CD4-positive, CD25-positive, alpha-beta regulatory T cell (primary cell): ENCODE measurements at regions not wholly inside any gene's neighbourhood (a gene's known extent, or its start where the extent isn't known, plus 50 kb on each side); places are given as distances from the start of the nearest gene placed in this dataset.

ENCODE experiments used
- ATAC-seq, 2 donors: fragments of 150-1000 bp; cut with Tn5 transposase; one replicate each; pipeline ENCODE4 v1.10.0; 2021; ENCODE audit warnings: low read depth in 2 of 2, moderate number of reproducible peaks in 2 of 2, moderate library complexity in 1 of 2
- DNase-seq, 3 donors: peaks; one replicate each; pipeline versions ENCODE4 v3.0.0 to v3.0.0-alpha.2; 2012 to 2022; ENCODE audit warnings: mixed read lengths in 1 of 3
- H3K27ac ChIP-seq: one replicate; pipeline ENCODE4 v1.7.0; 2013; ENCODE audit warnings: mild to moderate bottlenecking, low read length; ENCODE audit not compliant: insufficient read depth, poor library complexity, severe bottlenecking
- H3K27me3 ChIP-seq: one replicate; pipeline ENCODE4 v1.7.0; 2013; ENCODE audit warnings: low read length; ENCODE audit not compliant: control insufficient read depth, insufficient read depth
- H3K36me3 ChIP-seq: one replicate; pipeline ENCODE4 v1.7.0; 2013; ENCODE audit warnings: mild to moderate bottlenecking, low read length, moderate library complexity; ENCODE audit not compliant: control insufficient read depth, insufficient read depth
- H3K4me1 ChIP-seq: 2 replicates; pipeline ENCODE4 v1.7.0; 2013; ENCODE audit warnings: mild to moderate bottlenecking, low read length; ENCODE audit not compliant: insufficient read depth, control insufficient read depth, poor library complexity, severe bottlenecking
- H3K4me3 ChIP-seq: one replicate; pipeline ENCODE4 v1.7.0; 2013; ENCODE audit warnings: low read depth, mild to moderate bottlenecking, low read length, moderate library complexity
- H3K9me3 ChIP-seq, 2 experiments: 1 replicate in 1 of 2; 2 replicates in 1 of 2; pipeline ENCODE4 v1.7.0; 2013; ENCODE audit warnings: low read length in 2 of 2, mild to moderate bottlenecking in 1 of 2, moderate library complexity in 1 of 2; ENCODE audit not compliant: control insufficient read depth in 2 of 2
- H3K27ac Mint-ChIP-seq, 3 donors: one replicate each; pipeline ENCODE4 v1.8.0; 2020 to 2022; ENCODE audit warnings: mild to moderate bottlenecking in 3 of 3, mixed read lengths in 3 of 3, moderate library complexity in 2 of 3
- H3K27me3 Mint-ChIP-seq: one replicate; pipeline ENCODE4 v1.8.0; 2022; ENCODE audit warnings: mild to moderate bottlenecking, mixed read lengths
- H3K36me3 Mint-ChIP-seq: one replicate; pipeline ENCODE4 v1.8.0; 2020; ENCODE audit warnings: mixed read lengths
- H3K4me1 Mint-ChIP-seq, 4 donors: one replicate each; pipeline ENCODE4 v1.8.0; 2020 to 2022; ENCODE audit warnings: mixed read lengths in 4 of 4, mild to moderate bottlenecking in 1 of 4
- H3K4me3 Mint-ChIP-seq, 4 donors: one replicate each; pipeline ENCODE4 v1.8.0; 2020 to 2022; ENCODE audit warnings: mild to moderate bottlenecking in 4 of 4, mixed read lengths in 4 of 4, moderate library complexity in 3 of 4
- H3K9me3 Mint-ChIP-seq, 7 donors: one replicate each; pipeline ENCODE4 v1.8.0; 2020 to 2022; ENCODE audit warnings: mixed read lengths in 7 of 7, mild to moderate bottlenecking in 3 of 7, moderate library complexity in 2 of 7

GRCh38 chr18:60493066-60493465 is 120.5 kb upstream of the MC4R start:
- DNase-seq, result no peak
- H3K4me1 Mint-ChIP-seq, result no peaks in the 10 kb centered on the region
- H3K36me3 Mint-ChIP-seq, result no peaks in the 10 kb centered on the region
- no peaks in the 10 kb centered on the region for H3K36me3 ChIP-seq
- no peak overlapping the region for H3K4me3 Mint-ChIP-seq
- H3K4me3 ChIP-seq, result no peak overlapping the region
- H3K27me3 ChIP-seq, result no peaks in the 10 kb centered on the region
- H3K9me3 Mint-ChIP-seq, result peaks cover 0 to 7% (median 2%) of the 10 kb centered on the region in 7 donors
- no peaks in the 10 kb centered on the region for H3K9me3 ChIP-seq
- no peaks in the 10 kb centered on the region for H3K27me3 Mint-ChIP-seq
- H3K4me1 ChIP-seq, result no peaks in the 10 kb centered on the region
- ATAC-seq, result no peak
- H3K27ac ChIP-seq, result no peak overlapping the region
- no peak overlapping the region for H3K27ac Mint-ChIP-seq

DNA sequence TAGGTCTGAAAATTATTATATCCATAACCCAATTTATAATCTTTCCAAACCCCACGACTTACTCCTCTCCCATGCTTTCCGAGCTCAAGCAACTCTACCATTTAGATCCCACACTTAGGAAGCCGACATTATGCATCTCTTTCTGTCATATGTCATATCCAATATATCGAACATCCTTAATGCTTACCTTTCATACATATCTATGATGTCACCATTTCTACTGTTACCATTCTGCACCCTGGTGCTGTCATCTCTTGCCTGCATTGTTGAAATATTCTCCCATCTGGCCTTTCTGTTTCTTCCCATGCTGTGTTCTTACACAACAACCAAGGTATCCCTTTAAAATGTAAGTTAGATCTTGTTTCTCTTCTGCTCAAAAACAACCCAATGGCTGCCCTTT is 127.1 kb upstream of the MC4R start:
- peaks cover 0 to 4% (median 2%) of the 10 kb centered on the region in 7 donors for H3K9me3 Mint-ChIP-seq

DNA sequence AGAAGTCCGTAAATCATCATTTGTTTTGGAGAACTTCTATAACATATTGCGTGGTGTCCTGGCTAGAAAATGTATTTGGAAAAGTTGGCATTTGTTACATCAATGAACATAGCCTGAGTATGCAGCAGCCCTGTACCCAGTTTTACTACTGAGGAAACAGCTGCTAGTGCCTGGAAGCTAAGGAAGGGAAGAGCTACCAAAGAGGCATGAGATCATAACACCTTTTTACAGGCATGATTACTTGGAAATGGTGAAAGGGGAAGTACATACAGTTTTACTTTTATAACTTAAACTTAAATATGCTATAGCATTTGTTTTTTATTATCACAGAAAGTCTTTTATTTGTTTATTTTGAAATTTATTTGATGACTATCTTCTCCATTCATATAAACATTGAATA is 128.4 kb upstream of the MC4R start:
- no peaks in the 10 kb centered on the region for H3K9me3 ChIP-seq
- DNase-seq (no peak), ATAC-seq (no peak)
- no peaks in the 10 kb centered on the region for H3K36me3 ChIP-seq
- H3K4me3 ChIP-seq, result no peak overlapping the region
- Mint-ChIP-seq H3K27ac (no peak overlapping the region), H3K27me3 (peaks cover 5% of the 10 kb centered on the region), H3K9me3 (peaks cover 0 to 4% (median 1%) of the 10 kb centered on the region in 7 donors), H3K36me3 (no peaks in the 10 kb centered on the region), H3K4me1 (no peaks in the 10 kb centered on the region), H3K4me3 (no peak overlapping the region)
- H3K4me1 ChIP-seq, result no peaks in the 10 kb centered on the region
- no peaks in the 10 kb centered on the region for H3K27me3 ChIP-seq
- no peak overlapping the region for H3K27ac ChIP-seq

More for the DNA sequence above, 127.1 kb upstream of the MC4R start:
- Mint-ChIP-seq H3K27me3 (no peaks in the 10 kb centered on the region), H3K27ac (no peak overlapping the region), H3K36me3 (no peaks in the 10 kb centered on the region), H3K4me1 (no peaks in the 10 kb centered on the region), H3K4me3 (no peak overlapping the region)
- H3K27me3 ChIP-seq, result no peaks in the 10 kb centered on the region
- H3K4me1 ChIP-seq, result no peaks in the 10 kb centered on the region
- H3K4me3 ChIP-seq, result no peak overlapping the region
- no peak overlapping the region for H3K27ac ChIP-seq
- ATAC-seq (no peak), DNase-seq (no peak)
- H3K36me3 ChIP-seq, result no peaks in the 10 kb centered on the region
- H3K9me3 ChIP-seq, result no peaks in the 10 kb centered on the region

DNA sequence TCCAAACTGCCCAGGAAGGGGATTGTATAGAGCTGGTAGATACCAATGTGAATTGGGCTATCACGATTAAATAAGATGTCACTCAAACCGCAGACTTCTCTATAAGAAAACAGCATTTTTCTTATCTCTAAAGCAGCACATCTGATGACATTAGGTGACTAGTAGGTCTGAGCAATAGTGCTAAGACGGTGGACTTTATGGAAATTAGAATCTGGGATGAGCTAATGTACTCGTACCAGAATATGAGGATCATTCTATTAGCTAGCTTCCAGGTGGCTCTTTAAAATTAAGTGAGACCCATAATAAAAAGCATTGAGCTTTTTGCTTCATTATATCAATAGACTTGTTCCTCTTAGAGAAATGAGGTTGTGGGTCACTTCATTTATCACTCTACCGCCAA is 130.0 kb upstream of the MC4R start:
- no peak overlapping the region for H3K27ac ChIP-seq
- H3K36me3 ChIP-seq, result no peaks in the 10 kb centered on the region
- Mint-ChIP-seq H3K27me3 (peaks cover 5% of the 10 kb centered on the region), H3K9me3 (peaks cover 0 to 5% (median 2%) of the 10 kb centered on the region in 7 donors), H3K4me1 (no peaks in the 10 kb centered on the region), H3K27ac (no peak overlapping the region), H3K36me3 (no peaks in the 10 kb centered on the region), H3K4me3 (no peak overlapping the region)
- H3K9me3 ChIP-seq, result no peaks in the 10 kb centered on the region
- H3K4me1 ChIP-seq, result no peaks in the 10 kb centered on the region
- no peaks in the 10 kb centered on the region for H3K27me3 ChIP-seq
- DNase-seq, result no peak
- H3K4me3 ChIP-seq, result no peak overlapping the region
- ATAC-seq, result no peak

GRCh38 chr18:60503199-60503598 is 130.6 kb upstream of the MC4R start:
- Mint-ChIP-seq H3K4me1 (no peaks in the 10 kb centered on the region), H3K36me3 (no peaks in the 10 kb centered on the region), H3K27ac (no peak overlapping the region), H3K27me3 (peaks cover 5% of the 10 kb centered on the region), H3K4me3 (no peak overlapping the region), H3K9me3 (peaks cover 0 to 5% (median 2%) of the 10 kb centered on the region in 7 donors)
- Histone ChIP-seq H3K27me3 (no peaks in the 10 kb centered on the region), H3K4me1 (no peaks in the 10 kb centered on the region), H3K4me3 (no peak overlapping the region), H3K36me3 (no peaks in the 10 kb centered on the region), H3K9me3 (no peaks in the 10 kb centered on the region), H3K27ac (no peak overlapping the region)
- DNase-seq (no peak), ATAC-seq (no peak)

- H3K4me3 ChIP-seq, result no peak overlapping the region
- DNase-seq (no peak), ATAC-seq (no peak)
- no peaks in the 10 kb centered on the region for H3K4me1 ChIP-seq
- H3K36me3 ChIP-seq, result no peaks in the 10 kb centered on the region
- no peak overlapping the region for H3K27ac Mint-ChIP-seq
- H3K36me3 Mint-ChIP-seq, result no peaks in the 10 kb centered on the region
- H3K27me3 Mint-ChIP-seq, result peaks cover 5% of the 10 kb centered on the region
- no peaks in the 10 kb centered on the region for H3K9me3 ChIP-seq
- H3K27me3 ChIP-seq, result no peaks in the 10 kb centered on the region
- H3K27ac ChIP-seq, result no peak overlapping the region
- peaks cover 0 to 4% (median 0%) of the 10 kb centered on the region in 7 donors for H3K9me3 Mint-ChIP-seq
- no peaks in the 10 kb centered on the region for H3K4me1 Mint-ChIP-seq
- no peak overlapping the region for H3K4me3 Mint-ChIP-seq
Measured at GRCh38 chr18:60506190-60506589, 133.6 kb upstream of the MC4R start.

DNA sequence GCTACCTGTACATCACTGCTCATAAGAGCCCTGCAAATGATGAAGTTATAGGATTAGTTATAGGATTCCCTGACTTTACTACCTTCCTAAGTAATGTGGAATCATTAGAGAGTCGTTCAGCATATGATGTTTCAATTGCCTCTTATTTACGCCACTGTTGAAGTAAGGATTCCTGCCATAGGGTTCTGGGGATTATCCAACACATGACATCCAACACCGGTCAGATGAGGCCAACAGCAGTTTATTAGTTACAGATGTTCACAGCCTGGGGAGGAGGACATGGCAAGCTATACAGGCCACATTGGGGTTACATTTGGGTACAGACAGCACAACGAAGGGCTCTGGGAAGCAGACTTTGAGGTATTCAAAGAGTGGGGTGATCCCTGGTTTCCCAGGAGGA is 134.1 kb upstream of the MC4R start:
- DNase-seq (no peak), ATAC-seq (no peak)
- Mint-ChIP-seq H3K4me1 (no peaks in the 10 kb centered on the region), H3K27ac (no peak overlapping the region), H3K4me3 (no peak overlapping the region), H3K27me3 (peaks cover 5% of the 10 kb centered on the region), H3K9me3 (peaks cover 0 to 4% (median 0%) of the 10 kb centered on the region in 7 donors), H3K36me3 (no peaks in the 10 kb centered on the region)
- no peaks in the 10 kb centered on the region for H3K9me3 ChIP-seq
- no peaks in the 10 kb centered on the region for H3K4me1 ChIP-seq
- H3K27ac ChIP-seq, result no peak overlapping the region
- no peaks in the 10 kb centered on the region for H3K36me3 ChIP-seq
- H3K4me3 ChIP-seq, result no peak overlapping the region
- H3K27me3 ChIP-seq, result no peaks in the 10 kb centered on the region

GRCh38 chr18:60508108-60508507 is 135.5 kb upstream of the MC4R start:
- ATAC-seq, result no peak
- no peaks in the 10 kb centered on the region for H3K27me3 ChIP-seq
- no peaks in the 10 kb centered on the region for H3K36me3 ChIP-seq
- no peaks in the 10 kb centered on the region for H3K4me1 ChIP-seq
- peaks cover 0 to 4% (median 0%) of the 10 kb centered on the region in 7 donors for H3K9me3 Mint-ChIP-seq
- DNase-seq, result no peak
- H3K4me3 ChIP-seq, result no peak overlapping the region
- no peaks in the 10 kb centered on the region for H3K4me1 Mint-ChIP-seq
- no peak overlapping the region for H3K27ac Mint-ChIP-seq
- H3K27me3 Mint-ChIP-seq, result peaks cover 5% of the 10 kb centered on the region
- H3K27ac ChIP-seq, result no peak overlapping the region
- H3K9me3 ChIP-seq, result no peaks in the 10 kb centered on the region
- H3K36me3 Mint-ChIP-seq, result no peaks in the 10 kb centered on the region
- no peak overlapping the region for H3K4me3 Mint-ChIP-seq
